Middle frontal gyrus (tissue), 1 donor: ENCODE measurements at regions not wholly inside any gene's neighbourhood (a gene's known extent, or its start where the extent isn't known, plus 50 kb on each side); places are given as distances from the start of the nearest gene placed in this dataset.

Source experiments
- DNase-seq: peaks from one replicate; pipeline ENCODE4 v3.0.0-alpha.2; 2015; ENCODE audit warnings: low spot score; ENCODE audit errors: extremely low spot score

GRCh38 chrX:145630806-145631435 is 186.7 kb upstream of the SLITRK2 start:
- no peak for DNase-seq

DNA sequence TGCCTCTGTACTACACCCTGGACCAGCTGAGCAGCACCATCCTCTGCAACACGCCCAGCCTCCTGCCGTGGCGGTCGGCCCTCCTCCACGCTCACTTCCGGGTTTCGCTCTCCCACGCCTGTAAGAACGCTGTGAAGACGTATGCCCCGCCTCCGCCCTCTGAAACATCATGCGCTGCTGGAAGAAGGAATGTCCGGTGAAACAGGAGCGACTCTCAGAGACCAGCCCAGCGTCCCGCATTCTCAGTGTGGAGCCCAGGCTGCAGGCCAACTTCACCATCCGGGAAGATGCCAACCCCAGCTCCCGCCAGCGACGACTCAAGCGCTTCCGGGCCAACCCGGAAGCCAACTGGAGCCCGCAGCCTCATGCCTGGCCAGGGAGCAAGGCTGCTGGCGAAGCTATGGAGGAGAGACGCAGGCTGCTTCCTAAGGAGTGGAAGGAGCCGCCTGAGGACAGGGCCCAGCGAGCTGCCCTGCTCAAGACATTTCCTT is 186.1 kb upstream of the SLITRK2 start:
- DNase-seq, result no peak

GRCh38 chrX:145654486-145654885 is 163.1 kb upstream of the SLITRK2 start:
- DNase-seq, result no peak

DNA sequence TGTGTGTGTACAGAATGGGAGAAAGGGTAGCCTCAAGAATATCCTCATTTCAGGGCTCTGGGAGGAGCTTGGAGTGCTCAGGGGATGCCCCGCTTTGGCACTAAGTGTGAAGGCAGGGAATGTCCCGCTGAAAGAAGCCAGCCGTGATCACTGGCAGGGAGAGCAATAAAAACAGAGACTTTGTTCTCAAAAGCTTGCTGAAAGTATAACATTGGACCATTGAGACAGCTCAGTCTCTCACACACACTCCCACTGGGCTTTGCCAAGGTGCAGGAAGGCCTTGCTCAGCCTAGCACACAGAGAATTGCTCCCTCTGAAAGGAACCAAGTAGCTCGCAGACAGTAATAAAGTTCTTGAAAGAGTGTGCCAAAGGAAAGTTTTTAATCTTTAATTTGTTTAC is 143.8 kb upstream of the SLITRK2 start:
- no peak for DNase-seq

DNA sequence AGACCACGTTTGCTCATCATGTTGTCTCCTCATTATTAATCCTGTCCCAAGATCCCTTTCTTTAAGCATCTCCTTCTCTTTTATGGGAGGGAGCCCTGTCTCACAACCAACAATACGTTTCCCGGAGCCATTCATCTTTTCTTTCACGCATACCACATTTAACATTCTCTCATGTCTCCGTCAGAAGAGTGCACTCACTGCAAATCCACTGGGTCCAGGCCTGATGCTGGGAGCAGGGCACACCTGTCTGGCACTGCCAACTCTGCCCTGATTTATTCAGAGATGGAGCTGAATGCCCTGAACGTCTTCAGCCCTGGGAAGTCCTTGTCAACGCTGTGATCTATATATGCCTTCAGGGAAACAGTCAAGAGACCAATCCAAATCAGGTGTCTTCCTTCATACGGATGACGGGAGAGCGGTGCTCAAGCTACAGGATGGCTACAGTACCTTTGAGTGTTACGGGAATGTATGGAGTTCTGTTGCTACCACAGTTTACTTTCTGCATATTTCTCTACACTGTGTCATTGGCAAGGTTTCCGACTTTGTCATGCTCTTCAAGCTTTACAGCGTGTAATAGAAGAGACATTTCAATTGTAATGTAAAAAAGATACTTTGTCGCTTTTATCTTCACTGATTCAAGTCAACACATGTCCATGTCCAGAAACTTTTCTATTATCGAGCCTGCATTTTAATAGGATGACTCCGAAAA is 140.4 kb upstream of the SLITRK2 start:
- no peak for DNase-seq

GRCh38 chrX:145682518-145683298 is 134.9 kb upstream of the SLITRK2 start:
- DNase-seq, result no peak

- DNase-seq, result no peak
These were observed 130.5 kb upstream of the SLITRK2 start for GRCh38 chrX:145687146-145687545.

DNA sequence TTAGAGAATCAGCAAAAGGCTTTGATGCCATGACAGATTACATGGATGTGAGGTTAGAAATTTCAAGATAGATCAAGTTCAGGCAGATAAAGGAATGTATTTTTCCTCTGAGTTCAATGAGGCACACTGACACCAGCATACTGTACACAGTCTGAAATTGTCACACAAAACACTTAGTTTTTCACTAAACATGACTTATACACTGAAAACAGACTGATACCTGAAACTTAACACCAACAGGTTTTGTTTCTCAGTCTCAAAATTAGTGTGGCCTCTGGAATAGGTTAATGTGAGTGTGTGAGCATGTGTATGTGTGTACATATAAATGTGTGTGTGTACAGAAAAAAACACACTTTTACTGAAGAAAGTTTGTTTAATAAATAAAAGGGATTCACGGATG is 129.9 kb upstream of the SLITRK2 start:
- no peak for DNase-seq

GRCh38 chrX:145694048-145694447 is 123.6 kb upstream of the SLITRK2 start:
- DNase-seq, result no peak

- no peak for DNase-seq
These were observed 101.9 kb upstream of the SLITRK2 start for GRCh38 chrX:145715641-145716138.

GRCh38 chrX:145716226-145716625 is 101.4 kb upstream of the SLITRK2 start:
- DNase-seq, result no peak

GRCh38 chrX:145727476-145727875 is 90.2 kb upstream of the SLITRK2 start:
- DNase-seq, result peak; percentile 8

DNA sequence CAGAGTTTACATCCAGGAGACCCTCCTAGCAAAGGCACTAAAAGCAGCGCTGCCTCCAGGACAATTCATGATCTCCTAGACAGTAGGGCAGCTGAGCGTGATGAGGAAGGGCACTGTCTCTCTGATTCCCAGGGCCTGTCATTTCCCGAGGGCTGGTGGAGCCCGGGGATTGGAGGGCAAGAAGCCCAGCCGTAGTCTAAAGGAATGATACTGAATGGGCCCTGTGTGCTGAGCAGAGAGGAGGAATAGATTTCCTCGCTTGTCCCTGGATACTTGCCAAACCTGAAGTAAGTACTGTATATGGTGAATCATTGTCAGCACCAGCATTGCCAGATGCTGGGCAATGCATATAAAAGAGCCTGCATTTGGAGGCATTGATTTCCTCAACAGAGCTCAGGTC is 88.0 kb upstream of the SLITRK2 start:
- peak; percentile 5 for DNase-seq

GRCh38 chrX:145735036-145735435 is 82.6 kb upstream of the SLITRK2 start:
- DNase-seq, result no peak

DNA sequence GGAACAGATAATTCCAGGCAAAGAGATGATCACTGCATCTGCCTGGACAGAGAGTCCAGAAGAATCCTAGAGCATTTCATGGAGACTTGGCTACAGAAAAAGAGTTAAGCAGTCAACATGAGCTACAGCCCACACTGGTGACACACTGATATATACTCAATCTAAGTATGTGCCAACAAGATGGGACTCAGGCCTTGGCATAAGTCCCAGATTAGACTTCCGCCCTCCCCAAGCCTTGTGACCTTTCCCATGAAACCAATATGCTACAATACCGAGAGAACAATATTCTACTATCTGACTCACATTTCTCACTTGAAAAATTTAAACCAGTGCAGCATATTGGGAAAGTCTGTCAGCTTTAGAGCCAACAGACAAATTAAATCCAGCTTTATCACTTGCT is 65.7 kb upstream of the SLITRK2 start:
- DNase-seq, result no peak
